Lower leg skin (tissue), 4 donors: ENCODE measurements at regions not wholly inside any gene's neighbourhood (a gene's known extent, or its start where the extent isn't known, plus 50 kb on each side); places are given as distances from the start of the nearest gene placed in this dataset.
"Not testable (repeated sequence)": the region's sequence is repeated elsewhere in the genome, so short reads cannot be mapped to it uniquely, and the experiment has no call there.

ENCODE experiments used
- DNase-seq, 2 donors: peaks; one replicate each; pipeline ENCODE4 v3.0.0-alpha.2; 2019; ENCODE audit warnings: low spot score in 2 of 2
- H3K4me3 ChIP-seq: fragments of 200-600 bp; sonication (generic); 2 replicates; pipeline ENCODE4 v1.5.1; 2017; ENCODE audit warnings: mild to moderate bottlenecking, low read depth; ENCODE audit not compliant: poor library complexity, severe bottlenecking
- CTCF ChIP-seq, 3 donors: fragments of 450-650 bp; IDR thresholded peaks; one replicate each; pipeline ENCODE4 v1.5.1; 2016; ENCODE audit warnings: antibody characterized with exemption in 3 of 3, mild to moderate bottlenecking in 3 of 3, moderate library complexity in 2 of 3
- POLR2A ChIP-seq, 2 donors: fragments of 450-650 bp; IDR thresholded peaks; one replicate each; pipeline ENCODE4 v1.6.1; 2016 to 2017; ENCODE audit warnings: antibody characterized with exemption in 2 of 2, mild to moderate bottlenecking in 1 of 2, moderate library complexity in 1 of 2
- WGBS, 2 donors: methylation state at CpG; one replicate each; pipeline ENCODE4 v1.1.5; 2018; 5-methylcytosine and 5-hydroxymethylcytosine counted together
- intact Hi-C: fragments of 100-400 bp; cut with DNase I; formaldehyde crosslinking; loops from one replicate; pipeline ENCODE4 v1.15.0; 2023; ENCODE audit warnings: low total_unique reads

GRCh38 chr18:4755848-4756247 lies 300.7 kb upstream of the DLGAP1 start:
- no peak for TF ChIP-seq POLR2A (IDR thresholded peaks at IDR 0.05)
- TF ChIP-seq CTCF (IDR thresholded peaks at IDR 0.05) = no peak
- H3K4me3 ChIP-seq = no peak overlapping the region
- intact Hi-C loops = no loop called here
- DNase-seq = no peak
- 82% methylated on average over 4 of the region's 4 CpGs for WGBS, 2 donors

DNA sequence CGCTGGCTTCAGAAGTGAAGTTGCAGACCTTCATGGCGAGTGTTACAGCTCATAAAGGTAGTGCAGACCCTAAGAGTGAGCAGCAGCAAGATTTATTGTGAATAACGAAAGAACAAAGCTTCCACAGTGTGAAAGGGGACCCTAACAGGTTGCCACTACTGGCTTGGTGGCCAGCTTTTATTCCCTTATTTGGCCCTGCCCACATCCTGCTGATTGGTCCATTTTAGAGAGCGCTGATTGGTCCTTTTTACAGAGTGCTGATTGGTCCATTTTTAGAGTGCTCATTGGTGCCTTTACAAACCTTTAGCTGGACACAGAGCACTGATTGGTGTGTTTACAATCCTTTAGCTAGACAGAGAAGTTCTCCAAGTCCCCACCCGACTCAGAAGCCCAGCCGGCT lies 298.0 kb upstream of the DLGAP1 start:
- DNase-seq, intact Hi-C loops, H3K4me3 ChIP-seq: not testable (repeated sequence)
- 70 to 78% methylated on average over 6 of the region's 6 CpGs for WGBS, 2 donors

DNA sequence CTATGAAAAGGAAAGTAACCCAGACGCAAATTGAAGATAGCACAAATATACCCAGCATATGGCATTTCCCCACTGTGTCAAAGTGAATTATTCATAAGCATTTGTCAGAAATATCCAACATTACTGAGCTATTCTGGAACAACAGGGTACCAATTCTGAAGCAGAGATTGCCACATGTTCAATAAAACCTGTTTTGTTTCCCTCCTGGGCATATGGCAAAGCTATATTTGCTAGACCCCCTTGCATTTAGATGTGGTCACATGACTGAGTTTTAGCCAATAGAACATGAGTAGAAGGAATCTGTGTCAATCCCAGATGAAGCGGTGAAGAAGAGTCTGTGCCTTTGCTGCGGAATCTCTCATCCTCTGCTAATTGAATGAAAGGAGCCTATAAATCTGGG lies 296.4 kb upstream of the DLGAP1 start:
- TF ChIP-seq CTCF (IDR thresholded peaks at IDR 0.05) = no peak
- TF ChIP-seq POLR2A (IDR thresholded peaks at IDR 0.05) = no peak
- H3K4me3 ChIP-seq = no peak overlapping the region
- WGBS, 2 donors = 76 to 80% methylated on average over 3 of the region's 3 CpGs
- intact Hi-C loops = no loop called here
- DNase-seq = no peak

DNA sequence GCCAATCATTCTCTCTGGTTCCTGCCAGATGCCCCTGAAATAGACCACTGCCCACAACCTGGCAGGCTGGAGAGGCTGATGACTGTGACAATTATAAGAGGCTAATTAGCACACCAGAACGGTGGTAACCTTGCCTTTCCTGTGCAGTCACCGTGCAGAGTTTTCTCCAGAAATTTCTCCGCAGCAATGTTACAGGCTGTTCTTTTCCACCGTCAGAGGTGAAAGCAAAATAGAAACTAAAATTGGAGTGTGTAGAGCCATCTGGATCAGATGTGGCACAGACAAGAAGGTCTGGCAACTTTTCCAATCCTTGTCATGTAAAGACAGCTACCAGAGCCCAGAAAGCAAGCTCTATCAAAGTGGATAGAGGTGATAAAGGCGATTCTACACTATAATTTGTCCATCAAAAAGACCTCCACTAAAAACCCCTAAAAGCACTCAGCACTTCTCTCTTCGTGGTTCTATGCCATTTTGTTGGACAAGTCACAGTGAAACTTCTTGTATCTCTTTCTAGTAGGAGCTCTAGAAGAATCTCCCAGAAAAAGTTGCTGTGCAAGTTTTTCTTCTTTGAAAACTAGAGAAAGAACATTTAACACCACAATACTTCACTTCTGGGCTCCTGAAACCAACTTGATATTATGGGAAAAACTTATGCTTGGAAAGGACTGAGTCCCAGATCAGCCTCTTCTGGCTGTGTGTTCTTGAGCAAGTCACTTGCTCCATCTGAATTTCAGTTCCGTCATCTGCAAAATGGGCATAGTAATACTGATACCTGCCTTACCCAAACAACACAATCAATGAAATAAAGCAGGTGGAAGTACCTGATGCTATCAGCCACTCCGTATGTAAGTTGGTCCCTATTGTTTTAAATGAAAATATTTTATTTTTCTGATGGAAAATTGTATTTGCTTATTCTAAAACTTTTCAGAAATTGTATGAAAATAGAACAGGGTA lies 295.6 kb upstream of the DLGAP1 start:
- 61% methylated on average over 8 of the region's 8 CpGs for WGBS, 2 donors
- intact Hi-C loops = no loop called here
- no peak overlapping the region for H3K4me3 ChIP-seq
- DNase-seq = no peak
- no peak for TF ChIP-seq POLR2A (IDR thresholded peaks at IDR 0.05)
- no peak for TF ChIP-seq CTCF (IDR thresholded peaks at IDR 0.05)

DNA sequence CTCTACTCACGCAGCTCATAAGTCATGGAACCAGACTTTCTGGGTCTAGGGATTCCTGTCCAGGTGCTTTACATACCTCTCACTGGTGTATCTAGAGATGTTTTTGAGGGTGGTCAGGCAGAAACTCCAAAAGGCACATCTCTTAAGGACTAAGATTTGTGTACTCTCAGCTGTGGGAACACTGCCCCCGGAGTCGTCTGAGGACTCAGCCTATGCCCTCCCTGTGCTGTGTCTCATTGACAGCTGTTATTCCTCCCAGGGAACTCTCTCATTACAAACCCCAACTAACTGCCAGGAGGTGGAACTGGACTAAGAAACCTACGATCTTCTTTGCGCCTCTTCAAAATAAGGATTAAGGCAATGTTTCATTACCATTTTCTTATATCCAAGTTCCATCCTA lies 293.9 kb upstream of the DLGAP1 start:
- intact Hi-C loops = no loop called here
- no peak overlapping the region for H3K4me3 ChIP-seq
- 74 to 85% methylated on average over 5 of the region's 5 CpGs for WGBS, 2 donors
- TF ChIP-seq CTCF (IDR thresholded peaks at IDR 0.05) (no peak), POLR2A (IDR thresholded peaks at IDR 0.05) (no peak)
- DNase-seq = no peak

DNA sequence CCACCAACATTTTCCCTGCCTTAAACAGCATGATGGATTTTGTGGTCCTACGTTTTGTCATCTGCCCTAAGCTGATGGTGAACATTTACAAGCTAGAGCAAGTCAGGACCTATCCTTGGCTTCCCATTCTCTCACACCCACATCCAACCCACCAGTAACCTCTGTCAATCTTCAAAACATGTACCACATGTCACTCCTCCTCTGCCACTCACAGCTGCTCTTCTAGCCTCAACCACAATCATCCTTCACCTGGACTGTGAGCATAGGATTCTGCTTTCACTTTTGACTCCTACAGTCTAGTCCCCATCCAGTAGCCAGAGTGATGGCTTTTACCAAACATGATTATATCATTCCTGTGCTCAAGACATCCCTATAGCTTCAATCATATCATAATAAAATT lies 279.8 kb upstream of the DLGAP1 start:
- no peak for TF ChIP-seq CTCF (IDR thresholded peaks at IDR 0.05)
- no peak for TF ChIP-seq POLR2A (IDR thresholded peaks at IDR 0.05)
- DNase-seq = no peak
- WGBS, 2 donors = 65 to 71% methylated on average over 1 of the region's 1 CpG
- intact Hi-C loops = no loop called here
- H3K4me3 ChIP-seq = no peak overlapping the region
